ENCODE measurements at regions not wholly inside any gene's neighbourhood (a gene's known extent, or its start where the extent isn't known, plus 50 kb on each side); places are given as distances from the start of the nearest gene placed in this dataset.

DNA sequence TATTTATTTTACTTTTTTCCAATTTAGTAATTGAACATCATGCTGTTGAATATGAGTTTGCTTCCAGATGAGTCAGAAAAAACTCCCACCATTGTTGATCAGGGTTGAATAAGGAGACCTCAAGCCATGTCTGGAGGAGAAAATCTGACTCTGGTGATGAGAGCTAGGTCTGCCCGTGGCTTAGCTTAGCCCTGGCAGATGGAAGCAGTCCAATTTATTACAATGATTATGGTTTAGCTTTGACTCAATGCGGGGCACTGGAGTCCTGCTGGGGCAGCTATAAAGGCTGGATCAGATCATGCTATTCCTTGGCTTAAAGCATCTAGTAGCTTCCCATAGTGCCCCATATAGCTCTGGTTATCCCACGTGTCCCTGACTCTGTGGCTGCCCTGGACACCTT is 506.5 kb downstream of the MN1 start:
- Histone ChIP-seq H3K27ac (replicated peaks) (no peak overlapping the region), H3K4me1 (peaks cover 12% of the 10 kb centered on the region), H3K36me3 (no peaks in the 10 kb centered on the region), H3K4me3 (no peak overlapping the region), H3K27me3 (ENCODE audit: low read depth) (peaks cover 87% of the 10 kb centered on the region), H3K9me3 (replicated peaks) (no peaks in the 10 kb centered on the region)
- intact Hi-C loops (cut with micrococcal nuclease) = no loop called here
- DNase-seq = no peak
- no peak for TF ChIP-seq CTCF (IDR thresholded peaks at IDR 0.05; ENCODE audit: borderline replicate concordance)

- intact Hi-C loops (cut with micrococcal nuclease) = no loop called here
- H3K9me3 ChIP-seq (replicated peaks) = no peaks in the 10 kb centered on the region
- H3K36me3 ChIP-seq = no peaks in the 10 kb centered on the region
- TF ChIP-seq CTCF (IDR thresholded peaks at IDR 0.05; ENCODE audit: borderline replicate concordance) = no peak
- peaks cover 12% of the 10 kb centered on the region for H3K4me1 ChIP-seq
- DNase-seq = no peak
- no peak overlapping the region for H3K27ac ChIP-seq (replicated peaks)
- H3K27me3 ChIP-seq (ENCODE audit: low read depth) = peaks cover 87% of the 10 kb centered on the region
- H3K4me3 ChIP-seq = no peak overlapping the region
Measured at GRCh38 chr22:27295605-27296004, 506.0 kb downstream of the MN1 start.

DNA sequence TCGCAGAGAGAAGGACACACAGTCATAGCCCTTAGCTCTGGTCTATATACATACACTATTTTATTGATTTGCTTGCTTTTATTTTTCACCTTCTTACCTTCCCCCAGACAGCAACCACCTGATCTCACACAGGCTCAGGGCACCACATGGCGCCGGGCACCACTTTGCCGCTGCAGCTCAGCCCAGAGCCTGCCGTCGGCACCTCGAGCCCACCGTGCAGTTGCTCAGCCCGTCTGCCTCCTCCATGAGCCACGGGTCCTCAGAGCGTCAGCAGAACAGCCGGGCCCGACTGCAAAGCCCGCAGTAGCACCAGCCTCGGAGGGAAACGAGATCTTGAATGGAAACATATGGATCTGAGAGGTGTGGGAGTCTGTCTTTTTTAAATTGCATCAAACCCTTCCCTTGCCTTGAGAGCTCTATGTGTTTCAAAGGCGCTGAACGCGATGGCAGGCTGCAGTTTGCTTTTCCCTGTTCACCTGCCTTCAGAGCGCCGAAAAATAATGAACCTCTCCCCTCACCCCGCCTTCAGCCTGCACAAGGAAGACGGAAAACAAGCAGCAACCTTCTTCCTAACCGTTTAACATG is 505.4 kb downstream of the MN1 start:
- Histone ChIP-seq H3K9me3 (replicated peaks) (no peaks in the 10 kb centered on the region), H3K27ac (replicated peaks) (no peak overlapping the region), H3K27me3 (ENCODE audit: low read depth) (peaks cover 87% of the 10 kb centered on the region), H3K4me3 (no peak overlapping the region), H3K36me3 (no peaks in the 10 kb centered on the region), H3K4me1 (peaks cover 12% of the 10 kb centered on the region)
- intact Hi-C loops (cut with micrococcal nuclease) = no loop called here
- TF ChIP-seq CTCF (IDR thresholded peaks at IDR 0.05; ENCODE audit: borderline replicate concordance) = no peak
- DNase-seq = no peak

DNA sequence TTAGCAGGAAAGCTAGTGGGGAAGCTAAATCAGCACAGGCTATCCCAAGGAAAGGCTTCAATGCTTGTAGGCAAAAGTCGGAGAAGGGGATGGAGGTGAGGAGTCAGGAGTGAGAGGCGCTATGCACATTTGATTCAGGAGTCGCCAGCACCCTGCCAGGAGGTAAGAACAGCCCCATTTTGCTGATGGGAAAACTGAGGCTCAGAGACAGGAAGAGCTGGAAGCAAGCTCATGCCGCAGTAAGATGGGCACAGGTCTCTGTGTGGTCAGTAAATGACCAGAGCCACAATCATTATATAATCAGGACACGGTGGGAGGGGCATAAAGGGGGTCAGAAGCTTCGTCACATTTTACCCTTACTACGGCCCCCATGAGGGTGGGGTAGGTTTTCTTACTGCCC is 504.4 kb downstream of the MN1 start:
- Histone ChIP-seq H3K27me3 (ENCODE audit: low read depth) (peaks cover 87% of the 10 kb centered on the region), H3K27ac (replicated peaks) (no peak overlapping the region), H3K4me3 (no peak overlapping the region), H3K4me1 (peaks cover 12% of the 10 kb centered on the region), H3K36me3 (no peaks in the 10 kb centered on the region), H3K9me3 (replicated peaks) (no peaks in the 10 kb centered on the region)
- intact Hi-C loops (cut with micrococcal nuclease) = no loop called here
- no peak for TF ChIP-seq CTCF (IDR thresholded peaks at IDR 0.05; ENCODE audit: borderline replicate concordance)
- DNase-seq = no peak

DNA sequence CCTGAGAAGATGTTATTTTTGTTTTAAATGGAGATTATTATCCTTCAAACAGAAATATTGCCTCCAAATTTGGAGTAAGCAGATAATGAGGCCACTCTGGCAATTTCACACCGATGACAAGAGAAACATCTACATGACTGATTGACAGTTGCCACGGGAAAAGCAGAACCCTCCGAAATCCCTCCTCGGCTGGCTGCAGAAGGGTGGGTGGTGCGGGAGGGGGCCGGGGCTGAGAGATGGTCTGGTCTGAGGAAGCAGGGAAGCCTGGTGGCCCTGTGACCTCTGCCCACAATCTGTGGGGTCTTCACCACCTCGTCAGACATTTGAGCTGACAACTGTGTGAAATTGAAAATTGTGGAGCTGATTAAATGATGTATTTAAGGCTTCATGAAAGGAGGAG is 503.2 kb downstream of the MN1 start:
- intact Hi-C loops (cut with micrococcal nuclease) = no loop called here
- H3K27me3 ChIP-seq (ENCODE audit: low read depth) = peaks cover 87% of the 10 kb centered on the region
- TF ChIP-seq CTCF (IDR thresholded peaks at IDR 0.05; ENCODE audit: borderline replicate concordance) = no peak
- no peaks in the 10 kb centered on the region for H3K36me3 ChIP-seq
- DNase-seq = no peak
- H3K4me3 ChIP-seq = no peak overlapping the region
- peaks cover 12% of the 10 kb centered on the region for H3K4me1 ChIP-seq
- no peaks in the 10 kb centered on the region for H3K9me3 ChIP-seq (replicated peaks)
- H3K27ac ChIP-seq (replicated peaks) = no peak overlapping the region

Measured in left ventricle myocardium inferior (tissue), 1 donor.